GM19238 (cell line): ENCODE measurements at regions not wholly inside any gene's neighbourhood (a gene's known extent, or its start where the extent isn't known, plus 50 kb on each side); places are given as distances from the start of the nearest gene placed in this dataset.
"Not testable (repeated sequence)": the region's sequence is repeated elsewhere in the genome, so short reads cannot be mapped to it uniquely, and the experiment has no call there.

ENCODE experiments used
- DNase-seq: peaks from one replicate; pipeline ENCODE4 v3.0.0; 2011; ENCODE audit warnings: low spot score; ENCODE audit not compliant: insufficient read length

GRCh38 chr4:17013382-17014006 lies 115.0 kb upstream of the LDB2 start:
- DNase-seq, result no peak

- DNase-seq, result no peak
Measured at GRCh38 chr4:17012451-17012850, 114.0 kb upstream of the LDB2 start.

- no peak for DNase-seq
Measured at GRCh38 chr4:17010426-17011087, 112.1 kb upstream of the LDB2 start.

DNA sequence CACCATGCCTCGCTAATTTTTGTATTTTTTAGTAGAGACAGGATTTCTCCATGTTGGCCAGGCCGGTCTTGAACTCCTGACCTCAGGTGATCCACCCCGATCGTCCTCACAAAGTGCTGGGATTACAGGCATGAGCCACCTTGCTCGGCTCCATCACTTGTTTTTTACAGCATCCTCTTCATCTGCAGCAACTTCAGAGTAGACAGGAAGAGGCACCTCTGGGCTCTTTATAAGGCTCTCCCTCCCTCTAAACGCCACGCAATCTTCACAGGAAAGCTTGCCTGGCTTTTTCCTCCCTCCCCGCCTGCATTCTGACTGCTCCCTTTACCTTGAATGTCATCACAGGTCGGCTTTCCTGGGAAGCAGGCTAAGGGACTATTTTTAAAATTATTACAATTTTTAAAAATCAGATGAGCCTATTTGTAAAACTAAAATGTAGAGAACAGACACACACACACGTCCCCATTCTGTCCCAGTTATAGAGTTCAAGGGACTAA lies 111.5 kb upstream of the LDB2 start:
- DNase-seq, result no peak

DNA sequence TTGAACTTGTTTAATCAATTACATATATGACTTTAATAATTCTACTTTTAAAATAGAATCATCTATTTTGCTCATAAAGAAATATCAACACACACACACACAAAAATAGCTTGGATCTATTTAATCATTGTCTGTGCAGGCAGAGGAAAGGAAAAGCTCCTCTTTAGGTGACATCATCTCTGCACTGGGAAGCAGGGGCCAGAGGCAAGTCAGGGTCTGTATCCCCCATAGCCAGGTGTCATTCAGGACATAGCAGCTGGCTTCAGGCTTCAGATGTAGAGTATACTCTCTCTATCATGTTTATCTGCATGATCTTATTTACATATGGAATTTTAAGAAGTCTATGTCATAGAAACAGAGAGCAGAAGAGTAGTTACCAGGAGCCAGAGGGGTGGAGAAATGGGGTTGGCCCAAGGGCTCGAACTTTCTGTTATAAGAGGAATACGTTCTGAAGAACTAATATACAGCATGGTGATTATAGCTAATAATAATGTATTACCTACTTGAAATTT lies 110.4 kb upstream of the LDB2 start:
- DNase-seq, result no peak

- DNase-seq, result not testable (repeated sequence)
Measured at GRCh38 chr4:17003606-17004392, 105.4 kb upstream of the LDB2 start.

- no peak for DNase-seq
Measured at GRCh38 chr4:16995451-16995850, 97.0 kb upstream of the LDB2 start.

DNA sequence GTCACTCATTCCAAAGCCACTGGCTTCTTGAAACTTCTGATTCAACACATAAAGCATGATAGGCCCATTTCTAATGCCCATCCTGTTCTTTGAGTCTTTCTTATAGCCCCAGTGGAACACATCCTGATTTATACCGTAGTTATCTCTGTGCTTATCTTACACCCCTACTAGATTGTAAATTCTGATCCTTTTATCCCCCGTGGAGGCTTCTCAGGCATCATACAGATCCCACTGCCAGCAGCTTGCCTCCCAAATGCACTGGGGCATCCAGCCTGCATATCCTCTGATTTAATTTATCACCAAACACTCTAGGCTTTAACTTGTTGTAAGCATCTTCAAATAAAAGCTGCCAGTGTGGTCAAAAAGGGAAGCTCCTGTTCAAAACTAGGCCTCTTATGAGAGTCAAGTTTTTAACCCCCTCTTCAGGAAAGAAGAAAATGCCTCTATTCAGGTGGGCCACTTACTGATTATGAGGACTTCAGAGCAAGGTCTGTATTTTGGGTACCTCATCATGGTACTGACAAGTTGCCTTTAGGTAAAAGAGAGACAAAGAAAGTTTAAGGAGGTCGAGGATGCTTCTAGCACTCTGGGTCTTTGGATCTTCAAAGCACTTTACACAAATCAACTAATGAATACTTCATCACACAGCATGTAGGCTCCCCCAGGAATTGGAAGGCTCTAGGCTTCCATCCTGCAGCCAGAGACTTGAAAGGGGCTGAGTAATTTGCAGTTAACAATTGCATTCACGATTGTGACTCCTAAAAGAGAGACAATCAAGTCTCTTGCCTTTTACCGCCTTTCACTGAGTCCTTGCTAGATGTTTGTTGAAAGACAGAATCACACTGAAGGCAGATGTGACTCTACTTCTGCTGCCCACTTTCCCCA lies 95.8 kb upstream of the LDB2 start:
- DNase-seq, result no peak

DNA sequence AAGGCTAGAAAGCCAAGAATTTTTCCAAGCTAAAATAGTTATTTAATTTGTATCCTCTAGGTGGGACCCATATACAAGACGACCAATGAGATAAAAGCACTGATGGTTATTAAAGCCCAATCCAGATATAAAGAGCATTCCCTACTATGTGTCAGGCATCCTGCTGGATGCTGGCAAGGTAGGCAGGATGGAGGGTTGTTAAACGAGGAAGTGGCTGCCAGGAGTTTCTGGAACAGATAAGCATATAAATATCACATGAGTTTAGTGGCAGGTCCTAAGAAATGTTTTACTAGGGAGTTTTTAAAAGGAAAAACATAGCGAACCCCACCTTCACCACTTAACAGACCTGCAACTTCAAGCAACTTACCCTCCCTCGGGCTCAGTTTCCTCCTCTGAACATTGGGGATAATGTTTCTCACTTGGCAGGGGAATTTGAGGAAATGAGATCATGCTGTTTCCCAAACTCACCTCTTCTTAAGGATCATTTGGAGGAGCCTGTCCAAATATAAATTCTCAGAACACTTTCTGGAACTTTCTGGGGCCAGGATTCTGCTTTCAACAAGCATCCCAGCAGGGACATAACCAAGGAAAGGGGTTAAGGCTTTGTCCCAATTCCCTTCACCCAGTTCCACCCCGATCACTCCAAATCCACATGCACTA lies 94.3 kb upstream of the LDB2 start:
- DNase-seq, result no peak

GRCh38 chr4:16991450-16991849 lies 93.0 kb upstream of the LDB2 start:
- no peak for DNase-seq

GRCh38 chr4:16989371-16989770 lies 90.9 kb upstream of the LDB2 start:
- no peak for DNase-seq

GRCh38 chr4:16988814-16989213 lies 90.4 kb upstream of the LDB2 start:
- DNase-seq, result no peak

DNA sequence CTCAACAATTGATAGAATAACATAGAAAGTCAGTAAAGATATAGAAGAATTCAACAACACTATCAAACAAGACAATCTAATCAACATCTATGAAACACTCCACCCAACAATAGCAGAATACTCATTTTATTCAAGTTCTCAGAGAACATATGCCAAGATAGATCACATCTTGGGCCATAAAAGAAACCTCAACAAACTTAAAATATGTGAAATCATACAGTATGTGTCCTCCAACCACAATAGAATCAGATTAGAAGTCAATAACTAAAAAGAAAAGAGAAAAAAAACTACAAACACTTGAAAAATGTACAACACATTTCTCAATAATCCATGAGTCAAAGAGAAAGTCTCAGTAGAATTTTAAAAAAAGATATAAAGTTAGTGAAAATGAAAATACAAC lies 78.6 kb upstream of the LDB2 start:
- no peak for DNase-seq

GRCh38 chr4:16969696-16970135 lies 71.3 kb upstream of the LDB2 start:
- DNase-seq, result no peak

DNA sequence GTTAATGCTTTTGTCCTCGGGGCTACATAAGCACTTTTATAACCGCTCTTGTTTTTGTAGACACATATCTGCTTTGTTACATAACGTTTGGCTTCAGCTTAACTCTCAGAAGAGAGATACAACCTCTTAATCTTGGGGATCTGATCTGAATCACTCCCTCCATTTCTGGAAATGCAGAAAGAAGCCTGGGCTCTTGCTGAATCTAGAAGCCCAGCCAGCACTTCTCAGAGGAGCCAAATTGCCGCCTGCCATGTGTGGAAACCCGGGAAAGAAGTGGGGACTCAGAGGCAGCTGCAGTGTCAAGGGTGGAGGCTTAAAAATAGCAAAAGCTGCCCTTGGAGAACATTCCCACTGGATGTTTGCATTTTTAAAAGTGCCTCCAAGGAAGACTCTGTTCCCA lies 69.3 kb upstream of the LDB2 start:
- no peak for DNase-seq

DNA sequence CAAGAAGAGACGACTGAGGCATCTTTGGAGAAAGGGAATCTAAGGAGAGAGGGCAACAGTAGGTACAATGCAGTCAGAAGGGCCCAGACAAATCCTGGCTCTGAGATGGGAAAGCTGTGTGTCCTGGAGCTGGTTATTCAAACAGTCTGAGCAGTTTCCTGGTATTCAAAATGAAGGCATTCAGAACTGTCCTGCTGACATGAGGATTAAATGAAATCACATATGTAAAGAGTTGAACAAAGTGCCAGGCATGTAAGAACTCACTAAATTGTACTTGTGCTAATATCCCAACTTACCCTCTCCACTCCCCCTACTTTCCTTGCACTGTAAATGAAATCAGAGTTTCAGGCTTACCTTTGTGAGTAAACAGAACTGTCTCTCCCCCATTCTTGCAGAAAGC lies 60.9 kb upstream of the LDB2 start:
- no peak for DNase-seq

DNA sequence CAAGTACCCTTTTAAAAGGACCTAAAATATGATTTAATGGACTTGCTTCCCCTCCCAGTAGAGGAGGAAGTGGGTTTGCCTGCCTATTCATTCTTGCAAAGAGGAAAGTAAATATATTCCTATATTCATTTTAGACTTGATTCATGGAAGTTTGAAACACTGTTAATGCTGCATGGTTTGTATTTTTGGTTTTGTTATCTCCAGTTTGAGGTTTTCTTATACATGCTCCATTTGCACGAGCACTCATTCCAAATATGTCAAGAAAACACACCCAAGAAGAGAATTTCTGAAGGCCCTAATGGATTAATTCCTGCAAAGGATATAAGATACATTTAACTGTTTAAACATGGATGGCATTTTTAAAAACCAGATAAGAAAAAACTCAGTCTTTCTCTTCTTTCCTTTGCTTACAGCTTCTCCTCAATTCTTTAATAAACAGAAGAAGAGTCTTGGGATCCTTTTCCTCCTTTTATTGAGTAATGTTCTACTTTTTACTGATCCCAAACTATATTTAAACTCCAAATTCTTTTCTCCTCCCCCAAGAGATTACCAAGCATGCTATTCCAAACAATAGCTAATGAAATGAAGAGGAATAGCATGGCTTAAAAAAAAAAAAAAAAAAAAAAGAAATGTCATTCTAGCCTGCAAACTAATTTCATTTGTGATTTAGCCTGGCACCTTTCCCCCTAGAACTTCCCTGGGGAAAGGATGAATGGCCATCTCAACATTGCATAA lies 54.6 kb upstream of the LDB2 start:
- DNase-seq, result no peak

DNA sequence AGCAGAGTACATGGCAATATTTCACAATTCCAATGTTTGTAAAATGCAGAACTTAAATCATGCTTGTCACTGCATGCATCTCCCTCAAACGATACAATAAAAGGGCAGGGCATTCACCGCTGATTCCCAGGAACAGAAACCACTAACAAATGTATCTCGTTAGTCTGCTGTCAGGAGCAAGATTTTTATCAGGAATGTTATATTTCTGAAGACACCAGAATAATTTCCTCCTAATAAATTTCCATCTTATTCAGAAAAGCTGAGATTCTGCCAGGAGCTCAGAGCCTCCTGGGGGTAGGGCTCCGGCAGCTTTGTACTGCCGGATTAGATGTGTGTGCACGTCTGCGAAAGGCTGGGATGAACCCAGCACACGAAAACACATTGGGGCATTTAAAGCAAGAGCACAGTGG lies 54.0 kb upstream of the LDB2 start:
- no peak for DNase-seq
